DND-41 (cell line): ENCODE measurements at regions not wholly inside any gene's neighbourhood (a gene's known extent, or its start where the extent isn't known, plus 50 kb on each side); places are given as distances from the start of the nearest gene placed in this dataset.
"Not testable (repeated sequence)": the region's sequence is repeated elsewhere in the genome, so short reads cannot be mapped to it uniquely, and the experiment has no call there.

Source experiments
- CTCF ChIP-seq: IDR thresholded peaks from 2 replicates; pipeline ENCODE4 v1.5.1; 2012; ENCODE audit warnings: borderline replicate concordance, low read length, moderate library complexity, mild to moderate bottlenecking; ENCODE audit not compliant: poor library complexity, severe bottlenecking; ENCODE audit errors: extremely low read depth
- EZH2 ChIP-seq: IDR thresholded peaks from 3 replicates; pipeline ENCODE4 v1.6.1; 2012; ENCODE audit warnings: borderline replicate concordance, low read depth, mild to moderate bottlenecking, moderate library complexity, low read length, inconsistent platforms; ENCODE audit not compliant: severe bottlenecking

GRCh38 chr1:76740956-76741355 is 126.3 kb upstream of the ST6GALNAC5 start:
- TF ChIP-seq CTCF, EZH2: not testable (repeated sequence)
